NK-92 treated with Interleukin-12 subunit alpha and Interleukin-12 subunit beta, amount 100 ng/mL, for 24 hours (cell line): ENCODE measurements at regions not wholly inside any gene's neighbourhood (a gene's known extent, or its start where the extent isn't known, plus 50 kb on each side); places are given as distances from the start of the nearest gene placed in this dataset.
"Not testable (repeated sequence)": the region's sequence is repeated elsewhere in the genome, so short reads cannot be mapped to it uniquely, and the experiment has no call there.

Source experiments
- DNase-seq: peaks from one replicate; lab custom pipeline; 2025; lab: John Stamatoyannopoulos, UW

- DNase-seq: no peak
Measured at GRCh38 chr13:21228738-21229137, 52.3 kb downstream of the MRPL57 start.

- DNase-seq: no peak
Measured at GRCh38 chr13:21229241-21230024, 53.0 kb downstream of the MRPL57 start.

GRCh38 chr13:21230516-21230915 is 54.1 kb downstream of the MRPL57 start:
- DNase-seq: no peak

- DNase-seq: no peak
Measured at GRCh38 chr13:21231426-21231940, 55.0 kb downstream of the MRPL57 start.

GRCh38 chr13:21232196-21232595 is 55.7 kb downstream of the MRPL57 start:
- no peak for DNase-seq

GRCh38 chr13:21232599-21232998 is 56.1 kb downstream of the MRPL57 start:
- DNase-seq: no peak

- no peak for DNase-seq
Measured at GRCh38 chr13:21233086-21233485, 56.6 kb downstream of the MRPL57 start.

- no peak for DNase-seq
Measured at GRCh38 chr13:21234526-21234925, 58.1 kb downstream of the MRPL57 start.

- no peak for DNase-seq
Measured at GRCh38 chr13:21235174-21235573, 58.7 kb downstream of the MRPL57 start.

GRCh38 chr13:21237081-21237480 is 60.6 kb downstream of the MRPL57 start:
- no peak for DNase-seq

- no peak for DNase-seq
Measured at GRCh38 chr13:21238267-21238666, 61.8 kb downstream of the MRPL57 start.

GRCh38 chr13:21240586-21240985 is 64.1 kb downstream of the MRPL57 start:
- DNase-seq: no peak

- no peak for DNase-seq
Measured at GRCh38 chr13:21242236-21242635, 65.8 kb downstream of the MRPL57 start.

- no peak for DNase-seq
Measured at GRCh38 chr13:21243045-21243897, 66.8 kb downstream of the MRPL57 start.

- DNase-seq: not testable (repeated sequence)
Measured at GRCh38 chr13:21243898-21244184, 67.4 kb downstream of the MRPL57 start.

GRCh38 chr13:21246761-21247452 is 70.4 kb downstream of the MRPL57 start:
- no peak for DNase-seq

- DNase-seq: no peak
Measured at GRCh38 chr13:21256351-21256761, 79.9 kb downstream of the MRPL57 start.

GRCh38 chr13:21256891-21257290 is 80.4 kb downstream of the MRPL57 start:
- no peak for DNase-seq

GRCh38 chr13:21259571-21260455 is 83.4 kb downstream of the MRPL57 start:
- no peak for DNase-seq

- not testable (repeated sequence) for DNase-seq
Measured at GRCh38 chr13:21260561-21261290, 84.3 kb downstream of the MRPL57 start.
